ENCODE measurements at regions not wholly inside any gene's neighbourhood (a gene's known extent, or its start where the extent isn't known, plus 50 kb on each side); places are given as distances from the start of the nearest gene placed in this dataset.

GRCh38 chr12:127178052-127178451, 1088.9 kb upstream of the TMEM132C start:
- intact Hi-C loops (cut with micrococcal nuclease) = no loop called here
- H3K27me3 ChIP-seq (ENCODE audit: low read length) = no peaks in the 10 kb centered on the region
- no TSS peak for BruUV-seq (replicated peaks)
- no peak overlapping the region for H3K4me3 ChIP-seq (ENCODE audit: low read length)
- H3K9me3 ChIP-seq (ENCODE audit: low read length) = peaks cover 24% of the 10 kb centered on the region
- no peak for ATAC-seq
- H3K9ac ChIP-seq (ENCODE audit: low read length) = no peak overlapping the region
- no peak for DNase-seq
- no peak overlapping the region for H2AFZ ChIP-seq (ENCODE audit: low read length)
- peaks cover 14% of the 10 kb centered on the region; the same call in 1 of the 2 replicates for H3K36me3 ChIP-seq (ENCODE audit: low read depth, low read length)
- H3K9me2 ChIP-seq (replicated peaks; ENCODE audit: low read length) = no peaks in the 10 kb centered on the region
- H3K79me2 ChIP-seq (ENCODE audit: low read length) = no peaks in the 10 kb centered on the region
- H3F3A ChIP-seq (ENCODE audit: low read length, unreplicated experiment) = no peaks in the 10 kb centered on the region
- no peak overlapping the region for H3K4me2 ChIP-seq (ENCODE audit: low read length)
- ChIA-PET POLR2A (ENCODE audit: unreplicated experiment) (no interaction called here), CTCF (no interaction called here)
- peaks cover 9% of the 10 kb centered on the region for H3K4me1 ChIP-seq (ENCODE audit: insufficient read depth, low read length)
- no peak overlapping the region for H3K27ac ChIP-seq (ENCODE audit: low read length)
- no peak for TF ChIP-seq EZH2phosphoT487 (IDR thresholded peaks at IDR 0.05; ENCODE audit: borderline replicate concordance, low read length)
- TF ChIP-seq CTCF (conservative IDR thresholded peaks at IDR 0.05; ENCODE audit: low read depth, low read length) = no peak
- TF ChIP-seq EZH2 (IDR thresholded peaks at IDR 0.05; ENCODE audit: low read length, unreplicated experiment) = no peak
- no peaks in the 10 kb centered on the region for H4K20me1 ChIP-seq (ENCODE audit: low read length)

- H4K20me1 ChIP-seq (ENCODE audit: low read length) = no peaks in the 10 kb centered on the region
- peaks cover 24% of the 10 kb centered on the region for H3K9me3 ChIP-seq (ENCODE audit: low read length)
- H3K4me1 ChIP-seq (ENCODE audit: insufficient read depth, low read length) = peaks cover 9% of the 10 kb centered on the region
- no peaks in the 10 kb centered on the region for H3K79me2 ChIP-seq (ENCODE audit: low read length)
- no peak overlapping the region for H3K4me2 ChIP-seq (ENCODE audit: low read length)
- no peaks in the 10 kb centered on the region for H3K9me2 ChIP-seq (replicated peaks; ENCODE audit: low read length)
- ATAC-seq = no peak
- no peak for DNase-seq
- no peak overlapping the region for H2AFZ ChIP-seq (ENCODE audit: low read length)
- no peak overlapping the region for H3K9ac ChIP-seq (ENCODE audit: low read length)
- no peak overlapping the region; the same call in 1 of the 2 replicates for H3K27ac ChIP-seq (ENCODE audit: low read length)
- BruUV-seq (replicated peaks) = no TSS peak
- H3F3A ChIP-seq (ENCODE audit: low read length, unreplicated experiment) = no peaks in the 10 kb centered on the region
- no peaks in the 10 kb centered on the region for H3K27me3 ChIP-seq (ENCODE audit: low read length)
- H3K36me3 ChIP-seq (ENCODE audit: low read depth, low read length) = peaks cover 14% of the 10 kb centered on the region; the same call in 1 of the 2 replicates
- POLR2A ChIA-PET (ENCODE audit: unreplicated experiment) = no interaction called here
- H3K4me3 ChIP-seq (ENCODE audit: low read length) = no peak overlapping the region
- no peak for TF ChIP-seq EZH2 (IDR thresholded peaks at IDR 0.05; ENCODE audit: low read length, unreplicated experiment)
- TF ChIP-seq CTCF (conservative IDR thresholded peaks at IDR 0.05; ENCODE audit: low read depth, low read length) = no peak
- TF ChIP-seq EZH2phosphoT487 (IDR thresholded peaks at IDR 0.05; ENCODE audit: borderline replicate concordance, low read length) = no peak
- intact Hi-C loops (cut with micrococcal nuclease) = no loop called here
- CTCF ChIA-PET = interaction anchor here (0.6 kb wide), 1 partner anchor 99 kb away, joined by 3 read pairs; no protein-coding TSS in a partner anchor
Measured at GRCh38 chr12:127178463-127178862, 1088.5 kb upstream of the TMEM132C start.

- Histone ChIP-seq H4K20me1 (ENCODE audit: low read length) (no peaks in the 10 kb centered on the region), H3K9me2 (replicated peaks; ENCODE audit: low read length) (no peaks in the 10 kb centered on the region), H3K4me3 (ENCODE audit: low read length) (no peak overlapping the region), H2AFZ (ENCODE audit: low read length) (no peak overlapping the region), H3K36me3 (ENCODE audit: low read depth, low read length) (peaks cover 14% of the 10 kb centered on the region; the same call in 1 of the 2 replicates), H3K4me2 (ENCODE audit: low read length) (no peak overlapping the region), H3K9me3 (ENCODE audit: low read length) (peaks cover 24% of the 10 kb centered on the region), H3K9ac (ENCODE audit: low read length) (no peak overlapping the region), H3K27ac (ENCODE audit: low read length) (peak overlapping the region; percentile 23; the same call in 1 of the 2 replicates), H3F3A (ENCODE audit: low read length, unreplicated experiment) (no peaks in the 10 kb centered on the region), H3K79me2 (ENCODE audit: low read length) (no peaks in the 10 kb centered on the region), H3K4me1 (ENCODE audit: insufficient read depth, low read length) (peaks cover 9% of the 10 kb centered on the region), H3K27me3 (ENCODE audit: low read length) (no peaks in the 10 kb centered on the region)
- DNase-seq (peak; percentile 32), ATAC-seq (0 out of 2 replicates have a peak, but pooled peaks have one; percentile 23)
- TF ChIP-seq CTCF (conservative IDR thresholded peaks at IDR 0.05; ENCODE audit: low read depth, low read length) = no peak
- TF ChIP-seq EZH2phosphoT487 (IDR thresholded peaks at IDR 0.05; ENCODE audit: borderline replicate concordance, low read length) = no peak
- no peak for TF ChIP-seq EZH2 (IDR thresholded peaks at IDR 0.05; ENCODE audit: low read length, unreplicated experiment)
- POLR2A ChIA-PET (ENCODE audit: unreplicated experiment) = no interaction called here
- intact Hi-C loops (cut with micrococcal nuclease) = no loop called here
- BruUV-seq (replicated peaks) = no TSS peak
- CTCF ChIA-PET = interaction anchor here (0.6 kb wide), 1 partner anchor 100 kb away, joined by 3 read pairs; no protein-coding TSS in a partner anchor
Measured at GRCh38 chr12:127179176-127179575, 1087.8 kb upstream of the TMEM132C start.

Data from PC-3 (cell line).